Muscle of back (tissue), 3 donors: ENCODE measurements at regions not wholly inside any gene's neighbourhood (a gene's known extent, or its start where the extent isn't known, plus 50 kb on each side); places are given as distances from the start of the nearest gene placed in this dataset.
"Not testable (repeated sequence)": the region's sequence is repeated elsewhere in the genome, so short reads cannot be mapped to it uniquely, and the experiment has no call there.

Experiments
- DNase-seq, 3 donors: peaks; one replicate each; pipeline versions ENCODE4 v3.0.0 to v3.0.0-alpha.2; 2013

DNA sequence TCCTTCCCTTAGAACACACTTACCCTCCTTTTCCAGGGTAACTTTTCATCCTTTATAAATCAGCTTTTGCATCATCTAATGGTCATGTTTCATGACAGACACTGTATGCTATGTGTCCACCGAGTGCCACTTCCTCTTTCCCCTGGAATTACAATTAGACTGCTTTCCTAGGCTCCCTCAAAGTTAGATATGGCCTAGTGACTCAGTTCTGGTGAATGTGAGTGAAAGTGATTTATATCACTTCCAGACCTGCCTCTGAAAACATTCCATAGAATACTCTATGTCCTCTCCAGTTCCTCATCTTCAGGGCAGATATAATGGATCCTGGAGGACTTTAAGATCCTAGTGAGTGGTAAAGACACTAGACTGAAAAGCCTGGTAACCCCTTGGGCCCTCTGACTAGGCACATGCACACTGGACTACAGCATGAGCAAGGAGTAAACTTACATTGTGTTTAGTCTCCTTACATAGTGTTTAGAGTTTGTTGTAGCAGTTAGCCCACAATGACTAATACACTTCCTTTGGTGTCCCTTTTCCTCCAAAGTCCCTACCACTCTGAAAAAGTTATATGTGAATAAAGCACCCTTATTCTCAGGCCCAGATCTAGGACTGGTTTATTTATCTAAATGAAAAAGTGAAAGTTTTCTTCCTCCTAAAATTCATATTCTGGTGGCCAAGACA, 59.3 kb downstream of the GPR88 start:
- DNase-seq = peak in 1 of 3 donors; percentile 90

DNA sequence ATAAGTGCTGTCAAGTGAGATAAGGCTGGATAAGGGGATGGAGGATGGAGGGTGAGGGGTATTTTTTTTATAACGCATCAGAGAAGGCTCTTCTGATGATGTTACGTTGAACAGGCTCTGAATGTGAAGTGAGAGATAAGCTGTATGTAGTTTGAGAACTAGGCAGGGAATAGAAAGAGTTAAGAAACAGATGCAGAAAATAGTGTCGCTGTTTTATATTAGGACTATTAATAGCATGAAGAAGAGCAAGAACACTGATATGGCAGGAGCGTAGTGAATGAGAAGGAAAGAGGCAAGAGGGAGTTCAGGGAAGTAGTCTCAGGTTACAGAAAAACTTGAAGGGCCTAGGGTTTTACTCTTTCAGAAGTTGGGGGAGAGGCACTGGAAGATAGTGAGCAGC, 59.8 kb downstream of the GPR88 start:
- DNase-seq = no peak

- DNase-seq = not testable (repeated sequence)
These were observed 62.4 kb downstream of the GPR88 start for GRCh38 chr1:100600377-100600776.

GRCh38 chr1:100602028-100602427, 64.1 kb downstream of the GPR88 start:
- not testable (repeated sequence) for DNase-seq

DNA sequence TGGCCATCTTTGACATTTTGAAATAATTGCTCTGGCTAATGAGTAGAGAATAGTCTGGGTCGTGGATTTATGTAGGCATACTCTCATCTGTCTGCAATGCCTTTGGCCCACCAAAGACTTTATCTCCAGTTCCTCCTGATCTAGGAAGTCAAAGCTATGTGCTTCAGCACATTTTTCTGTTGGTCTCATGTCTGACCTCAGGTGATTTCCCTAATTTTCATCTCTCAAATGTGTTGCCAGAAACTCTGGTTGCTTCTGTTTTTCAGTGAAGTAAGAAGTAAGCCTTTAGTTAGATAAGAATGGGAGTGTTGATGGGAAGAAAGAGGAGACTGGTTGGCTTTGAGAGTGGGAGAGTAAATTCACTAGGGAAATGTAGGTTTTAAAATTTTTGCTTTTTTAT, 66.4 kb downstream of the GPR88 start:
- DNase-seq = no peak

GRCh38 chr1:100606438-100606837, 68.5 kb downstream of the GPR88 start:
- DNase-seq = peak in 1 of 3 donors; percentile 47

DNA sequence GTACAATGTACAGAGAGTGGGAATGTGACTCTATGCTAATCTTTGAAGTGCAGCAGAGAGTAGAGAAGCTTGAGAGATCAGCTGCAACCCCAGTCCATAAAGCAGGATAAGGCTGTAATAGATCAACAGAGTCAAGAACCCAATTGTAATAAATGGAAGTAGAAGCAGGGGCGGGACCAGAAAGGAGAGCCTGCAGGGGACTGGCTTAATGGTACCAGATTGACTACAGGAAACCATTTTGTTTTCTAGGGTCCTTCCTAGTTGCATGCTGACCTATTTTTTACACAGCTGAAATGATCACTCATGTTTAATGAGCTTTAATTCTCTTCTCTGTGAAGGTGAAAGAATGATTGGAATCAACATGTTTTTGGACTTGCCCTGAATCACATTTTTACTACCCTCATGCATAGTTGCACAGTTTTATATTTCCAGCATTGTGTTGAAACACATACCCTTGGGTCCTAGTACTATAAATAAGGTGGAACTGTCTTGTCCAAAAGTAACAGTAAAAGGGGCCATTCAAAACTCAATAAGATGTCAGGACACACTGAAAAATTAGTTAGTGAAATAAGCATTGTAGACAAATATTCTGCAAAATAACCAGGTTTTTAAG, 69.8 kb downstream of the GPR88 start:
- no peak for DNase-seq

- no peak for DNase-seq
These were observed 71.9 kb downstream of the GPR88 start for GRCh38 chr1:100609849-100610248.

GRCh38 chr1:100611086-100611485, 73.1 kb downstream of the GPR88 start:
- no peak for DNase-seq

DNA sequence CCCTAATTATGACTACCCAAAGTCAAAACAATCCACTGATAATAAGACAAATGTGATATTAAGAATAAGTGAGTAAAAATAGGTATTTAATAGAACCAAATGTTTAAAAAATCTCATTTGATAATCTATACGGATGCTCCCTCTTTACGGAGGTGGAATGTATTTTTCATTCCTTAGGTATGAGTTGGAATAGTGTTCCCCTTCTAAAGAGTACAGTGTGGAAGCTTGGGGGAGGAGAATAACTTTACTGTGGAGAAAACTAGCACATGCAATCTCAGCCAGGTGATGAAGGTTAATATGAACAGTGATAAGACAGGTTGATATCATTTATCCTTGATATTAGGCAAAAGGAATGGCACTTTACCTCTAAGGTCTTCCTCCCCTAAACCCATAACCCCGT, 74.6 kb downstream of the GPR88 start:
- no peak for DNase-seq

DNA sequence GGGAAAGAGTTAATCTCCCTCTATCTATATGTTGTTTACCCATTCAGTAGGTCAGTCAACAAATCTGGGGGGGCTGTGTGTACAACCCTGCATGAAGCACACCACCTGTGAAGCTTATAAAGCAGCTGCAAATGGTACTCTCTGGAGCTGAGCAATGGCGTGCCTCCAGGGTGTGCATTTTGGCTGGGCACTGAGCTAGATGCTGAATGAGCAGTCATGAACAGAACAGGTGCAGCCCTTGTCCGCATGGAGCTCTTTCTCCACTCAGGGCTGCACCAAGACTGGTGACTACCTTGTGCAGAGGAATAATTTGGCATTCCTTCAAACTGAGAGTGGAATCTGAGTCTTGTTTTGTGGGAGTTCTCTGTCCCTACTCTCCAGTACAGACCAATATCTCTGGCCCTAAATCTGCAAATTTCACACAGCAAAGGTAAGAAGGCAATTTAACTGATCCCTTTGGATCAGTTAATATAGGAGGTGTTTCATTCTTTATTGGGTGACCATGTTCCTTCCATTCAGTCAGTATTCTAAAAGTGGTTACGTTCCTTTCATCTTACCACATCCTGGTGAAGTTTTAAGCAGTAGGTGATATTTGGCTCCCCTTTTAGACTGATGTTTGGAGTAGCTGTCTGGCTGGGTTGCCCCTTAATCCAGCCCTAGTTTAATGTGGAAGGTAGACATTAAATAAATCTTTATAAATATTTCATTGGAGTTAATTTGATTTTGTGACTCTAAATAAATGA, 76.0 kb downstream of the GPR88 start:
- no peak for DNase-seq

DNA sequence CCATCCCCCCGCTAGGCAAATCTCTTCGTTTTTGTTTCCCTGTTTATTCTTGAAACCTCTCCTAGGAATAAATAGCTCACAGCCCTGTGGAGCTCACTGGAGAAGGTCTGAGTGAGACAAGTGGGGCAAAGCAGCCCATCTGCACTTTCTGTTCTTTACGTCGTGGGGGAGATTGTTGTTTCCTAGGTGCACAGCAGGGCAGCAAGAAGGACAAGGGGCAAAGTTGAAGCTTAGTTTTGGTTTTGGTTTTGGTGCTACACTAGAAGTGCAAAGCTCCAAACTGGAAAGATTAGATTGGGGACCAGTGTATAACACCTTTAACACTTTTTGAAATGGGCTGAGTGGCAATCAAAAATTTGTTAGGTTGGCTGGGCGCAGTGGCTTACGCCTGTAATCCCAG, 76.6 kb downstream of the GPR88 start:
- DNase-seq = no peak

DNA sequence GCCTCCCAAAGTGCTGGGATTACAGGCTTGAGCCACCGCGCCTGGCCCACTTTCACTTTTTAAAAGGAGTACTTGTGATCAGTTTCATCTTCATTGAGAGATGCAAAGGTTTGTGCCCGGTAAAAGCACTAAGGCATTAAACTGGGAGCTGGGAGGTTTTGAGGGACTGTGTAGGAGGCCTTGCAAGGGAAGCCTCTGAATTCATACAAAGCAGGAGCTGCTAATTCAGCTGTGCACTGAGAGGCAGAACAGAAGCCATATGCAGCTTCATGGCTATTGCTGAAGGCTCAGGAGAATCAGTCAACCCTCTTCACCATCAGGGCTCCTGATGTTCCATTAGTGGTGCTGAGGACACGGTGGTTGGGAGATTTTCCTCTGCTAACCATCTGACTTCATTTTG, 77.7 kb downstream of the GPR88 start:
- no peak for DNase-seq

DNA sequence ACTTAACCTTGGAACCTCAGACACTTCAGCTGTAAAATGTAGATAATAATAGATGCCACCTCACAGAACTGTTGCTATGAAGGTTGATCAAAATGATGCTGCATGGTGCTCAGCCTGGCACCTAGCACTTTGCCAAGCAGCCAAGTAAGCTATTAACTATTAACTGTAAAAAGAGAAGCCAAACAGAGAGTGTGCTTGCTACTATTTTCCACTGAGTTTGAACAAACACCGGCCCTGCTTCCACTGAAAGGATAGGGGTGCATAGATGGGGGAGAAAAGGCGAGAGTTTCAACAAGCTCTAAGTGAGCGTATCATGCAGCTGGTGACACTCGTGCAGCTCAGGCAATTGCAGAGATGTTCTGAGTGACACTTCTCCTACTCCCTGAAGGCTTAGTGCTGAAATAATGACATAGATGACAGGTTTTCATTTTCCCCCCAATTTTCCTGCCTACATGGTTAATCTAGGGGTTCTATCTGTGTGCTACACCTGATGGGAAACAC, 78.2 kb downstream of the GPR88 start:
- no peak for DNase-seq

- DNase-seq = peak in 1 of 3 donors; percentile 90
These were observed 84.1 kb downstream of the GPR88 start for GRCh38 chr1:100622037-100622436.

- no peak for DNase-seq
These were observed 84.6 kb downstream of the GPR88 start for GRCh38 chr1:100622506-100622905.

DNA sequence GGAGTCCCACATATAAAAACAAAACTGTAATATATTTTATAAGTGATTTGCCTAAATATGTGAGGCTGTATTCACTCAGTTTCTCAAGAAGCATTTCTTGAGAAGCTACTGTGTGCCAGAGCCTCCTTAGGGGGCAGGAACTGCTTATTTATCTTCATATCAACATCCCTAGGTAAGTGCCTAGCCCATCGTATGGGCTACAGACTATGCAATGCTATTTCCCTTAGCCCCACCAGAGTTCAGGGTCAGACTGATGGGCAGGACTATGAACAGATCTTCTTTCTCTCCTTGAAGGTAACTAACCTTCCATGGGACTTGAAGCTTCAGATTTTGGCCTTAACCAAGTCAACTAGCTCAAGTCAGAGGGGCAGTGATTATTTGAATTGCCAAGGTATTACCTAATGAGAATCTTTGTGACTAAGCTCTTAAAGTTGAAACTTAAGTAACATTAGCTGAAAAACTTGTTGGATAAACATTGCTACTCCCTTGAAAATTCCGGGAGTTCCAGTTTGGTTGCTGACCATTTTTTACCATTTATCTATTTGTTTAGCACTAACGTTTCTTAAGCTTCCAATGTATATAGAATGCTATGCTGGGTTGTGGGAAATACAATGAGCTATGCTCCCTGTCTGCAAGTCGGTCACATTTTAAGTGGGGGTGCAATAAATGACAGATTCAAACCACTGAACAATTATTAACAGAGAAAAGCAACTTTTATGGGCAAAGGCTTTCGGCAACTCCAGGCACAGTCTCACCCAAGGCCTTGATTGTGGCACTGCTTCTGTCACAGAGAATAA, 85.2 kb downstream of the GPR88 start:
- DNase-seq = peak in 1 of 3 donors; percentile 39

GRCh38 chr1:100624886-100625610, 87.1 kb downstream of the GPR88 start:
- no peak for DNase-seq

DNA sequence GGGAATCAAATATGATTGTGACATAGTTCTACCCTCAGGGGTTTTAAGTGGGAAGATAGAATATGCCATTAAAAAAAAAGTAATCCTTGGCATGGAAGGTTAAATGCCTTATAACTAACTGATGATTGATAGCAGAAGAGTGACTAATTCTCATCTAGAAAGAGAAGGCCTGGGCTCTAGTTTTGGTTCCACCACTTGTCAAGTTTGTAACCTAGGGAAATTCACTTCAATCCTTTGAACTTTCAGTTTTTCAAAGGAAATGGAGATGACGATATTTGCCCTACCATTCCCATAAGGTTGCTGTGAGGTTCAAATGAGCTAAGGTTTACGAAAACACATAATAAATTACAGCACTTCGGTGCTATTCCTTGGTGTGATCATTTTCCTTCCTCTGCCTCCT, 88.5 kb downstream of the GPR88 start:
- DNase-seq = no peak

- peak in 1 of 3 donors; percentile 40 for DNase-seq
These were observed 89.2 kb downstream of the GPR88 start for GRCh38 chr1:100627054-100627716.

DNA sequence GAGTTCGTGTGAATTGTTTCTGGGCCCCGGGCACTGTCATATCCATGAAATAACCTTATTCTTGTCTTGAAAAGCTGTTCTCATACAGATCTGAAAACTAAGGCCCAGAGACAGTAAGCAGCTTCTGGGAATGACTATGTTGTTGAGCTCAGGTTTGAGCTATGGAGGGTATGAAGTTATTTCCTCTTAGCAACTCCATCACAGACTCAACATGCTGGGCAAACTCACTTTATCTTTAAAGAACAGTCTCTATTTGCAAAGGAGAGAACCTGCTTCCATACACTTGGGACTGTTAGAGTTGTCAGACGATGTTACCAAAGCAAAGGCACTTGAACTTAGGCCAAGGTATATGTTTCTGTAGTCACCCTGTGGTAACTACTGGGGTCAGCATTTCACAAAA, 90.0 kb downstream of the GPR88 start:
- no peak for DNase-seq
